Stimulated activated CD8-positive, alpha-beta memory T cell treated with anti-CD3 and anti-CD28 coated beads, Interleukin-12 subunit alpha, Interleukin-12 subunit beta, amount 100 ng/mL, for 24 hours (primary cell): ENCODE measurements at regions not wholly inside any gene's neighbourhood (a gene's known extent, or its start where the extent isn't known, plus 50 kb on each side); places are given as distances from the start of the nearest gene placed in this dataset.
"Not testable (repeated sequence)": the region's sequence is repeated elsewhere in the genome, so short reads cannot be mapped to it uniquely, and the experiment has no call there.

Experiments used
- DNase-seq: peaks from one replicate; pipeline ENCODE4 v3.0.0-alpha.2; 2020; ENCODE audit errors: extremely low read depth

- not testable (repeated sequence) for DNase-seq
Measured at GRCh38 chr9:39566782-39567181, 211.3 kb downstream of the SPATA31A1 start.

- DNase-seq: not testable (repeated sequence)
Measured at GRCh38 chr9:39567396-39567795, 211.9 kb downstream of the SPATA31A1 start.

GRCh38 chr9:39568900-39569299 is 213.4 kb downstream of the SPATA31A1 start:
- not testable (repeated sequence) for DNase-seq

GRCh38 chr9:39573024-39574022 is 217.9 kb downstream of the SPATA31A1 start:
- not testable (repeated sequence) for DNase-seq

GRCh38 chr9:39579000-39579399 is 223.5 kb downstream of the SPATA31A1 start:
- DNase-seq: not testable (repeated sequence)

DNA sequence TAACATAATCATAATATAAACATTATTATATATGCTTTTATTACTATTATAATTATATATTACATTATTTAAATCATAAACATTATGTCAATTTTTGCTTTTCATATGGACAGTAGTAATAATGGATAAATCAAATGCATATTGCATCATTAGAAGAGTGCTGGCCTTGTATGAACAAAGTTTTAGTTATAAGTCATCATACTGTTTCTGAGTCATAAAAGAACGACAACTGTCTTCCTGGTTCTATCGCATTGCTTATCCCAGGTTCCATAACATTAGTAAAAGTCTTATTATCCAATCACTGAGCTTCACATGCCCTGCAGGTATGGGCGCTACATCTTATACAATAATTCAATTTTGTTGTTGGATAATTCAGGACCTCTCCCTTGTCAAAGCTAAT is 225.8 kb downstream of the SPATA31A1 start:
- DNase-seq: not testable (repeated sequence)

DNA sequence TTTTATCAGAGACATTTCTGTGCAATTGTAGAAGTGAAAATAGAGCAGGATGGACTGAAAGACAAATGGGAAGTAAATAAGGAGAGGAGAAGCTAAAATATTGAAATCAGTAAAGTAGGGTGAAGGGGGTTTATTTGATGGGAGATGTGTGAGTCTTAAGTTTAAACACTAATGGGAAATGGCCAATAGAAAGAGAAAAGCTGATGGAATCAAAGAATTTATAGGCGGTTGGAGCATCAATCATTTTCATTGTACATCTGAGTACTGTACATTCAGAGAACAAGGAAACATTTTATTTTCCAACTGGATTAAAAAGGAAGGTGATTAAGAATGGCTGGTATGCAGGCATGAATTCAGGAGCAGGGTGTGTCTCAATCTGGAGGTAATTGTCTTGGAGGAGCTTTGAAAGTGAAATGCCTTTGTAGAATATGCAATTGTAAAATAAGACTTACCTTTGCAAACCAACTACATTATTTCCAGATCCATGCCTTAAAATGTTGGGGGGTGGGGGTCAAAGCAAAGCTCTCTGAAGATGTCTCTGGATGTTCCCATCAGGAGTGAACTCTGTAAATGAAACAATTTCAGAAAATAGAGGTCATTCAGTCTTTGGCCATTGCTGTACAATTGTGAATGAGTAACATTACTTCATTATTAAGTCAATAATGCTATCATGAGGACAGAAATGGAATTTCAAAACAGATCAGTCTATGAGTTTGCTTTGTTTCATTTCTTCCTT is 227.4 kb downstream of the SPATA31A1 start:
- not testable (repeated sequence) for DNase-seq

DNA sequence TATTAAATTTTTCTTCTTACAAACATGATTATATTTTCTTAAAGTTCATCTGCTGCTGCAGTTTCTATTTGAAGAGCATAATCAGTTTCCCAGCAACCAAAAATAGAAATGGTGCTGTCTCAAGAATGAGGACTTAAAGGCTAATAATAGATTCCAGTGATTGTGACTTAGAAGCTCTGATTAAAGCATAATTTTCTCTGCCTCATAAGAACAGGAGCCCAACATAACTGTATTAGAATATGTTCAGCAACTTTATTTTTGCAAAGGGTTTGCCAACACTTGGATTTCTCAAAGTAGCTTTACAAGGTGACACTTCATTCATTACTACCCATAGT is 227.9 kb downstream of the SPATA31A1 start:
- DNase-seq: not testable (repeated sequence)

DNA sequence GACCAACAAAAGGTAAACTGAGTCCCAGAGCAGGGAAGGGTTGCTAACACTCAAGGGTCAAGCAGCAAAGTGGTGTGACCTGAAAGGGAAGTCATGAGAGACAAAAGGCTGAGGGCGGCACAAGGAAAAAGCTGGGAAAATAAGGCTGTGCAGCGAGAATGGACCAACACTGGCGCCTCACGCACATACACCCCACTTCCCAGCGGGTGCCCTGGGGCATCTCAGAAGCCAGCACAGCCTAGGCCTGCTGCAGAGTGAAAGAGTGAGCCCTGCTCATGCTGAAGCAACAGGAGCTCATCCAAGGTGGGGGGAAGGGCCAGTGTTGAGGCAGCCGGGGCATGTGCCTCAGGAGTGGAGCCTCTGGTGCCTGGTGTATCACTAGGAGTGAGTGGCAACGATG is 229.8 kb downstream of the SPATA31A1 start:
- DNase-seq: not testable (repeated sequence)

- no peak for DNase-seq
Measured at GRCh38 chr9:39587844-39588499, 232.5 kb downstream of the SPATA31A1 start.

- DNase-seq: no peak
Measured at GRCh38 chr9:39588500-39589137, 233.2 kb downstream of the SPATA31A1 start.

GRCh38 chr9:39604089-39604488 is 248.6 kb downstream of the SPATA31A1 start:
- not testable (repeated sequence) for DNase-seq

GRCh38 chr9:39611449-39612231 is 256.2 kb downstream of the SPATA31A1 start:
- not testable (repeated sequence) for DNase-seq

DNA sequence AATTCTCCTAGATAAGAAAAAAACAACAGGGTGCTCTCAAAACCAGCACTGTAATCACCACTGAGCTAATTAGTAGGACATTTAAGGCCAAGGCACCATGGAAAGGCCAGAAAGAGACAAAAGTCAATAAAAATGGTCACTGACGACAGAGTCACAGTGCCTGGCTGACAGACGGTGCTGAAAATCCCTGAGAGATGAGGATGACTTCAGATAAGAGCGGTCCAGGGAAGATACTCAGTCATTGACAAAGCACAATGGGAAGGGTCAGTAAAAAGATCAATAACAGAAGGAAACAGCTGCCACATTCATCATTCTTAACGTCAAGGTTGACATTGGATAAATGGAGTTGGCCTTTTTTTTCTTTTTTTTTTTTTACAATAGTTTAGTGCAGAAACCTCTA is 261.0 kb downstream of the SPATA31A1 start:
- DNase-seq: not testable (repeated sequence)

GRCh38 chr9:39624048-39624447 is 268.6 kb downstream of the SPATA31A1 start:
- DNase-seq: not testable (repeated sequence)

GRCh38 chr9:39632071-39632470 is 276.6 kb downstream of the SPATA31A1 start:
- DNase-seq: not testable (repeated sequence)

DNA sequence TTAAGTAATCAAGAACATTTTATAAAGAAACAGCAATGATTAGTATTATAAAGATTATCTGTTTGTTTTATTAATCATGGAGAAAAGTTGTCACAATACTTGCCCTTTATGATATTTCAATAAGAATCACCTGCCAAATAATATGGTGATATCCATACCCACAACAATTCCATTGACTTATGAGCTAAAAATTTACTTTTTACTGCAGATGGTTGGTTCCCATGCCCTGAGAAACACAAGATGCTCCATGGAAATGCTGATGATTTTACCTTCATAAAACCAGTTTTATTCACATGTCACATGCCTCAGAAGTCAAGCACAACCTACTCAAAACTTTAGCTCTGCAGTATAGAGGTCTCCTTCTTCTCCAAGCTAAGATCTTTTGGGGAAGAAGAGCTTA is 293.6 kb downstream of the SPATA31A1 start:
- DNase-seq: not testable (repeated sequence)

GRCh38 chr9:39656960-39657603 is 301.6 kb downstream of the SPATA31A1 start:
- not testable (repeated sequence) for DNase-seq

DNA sequence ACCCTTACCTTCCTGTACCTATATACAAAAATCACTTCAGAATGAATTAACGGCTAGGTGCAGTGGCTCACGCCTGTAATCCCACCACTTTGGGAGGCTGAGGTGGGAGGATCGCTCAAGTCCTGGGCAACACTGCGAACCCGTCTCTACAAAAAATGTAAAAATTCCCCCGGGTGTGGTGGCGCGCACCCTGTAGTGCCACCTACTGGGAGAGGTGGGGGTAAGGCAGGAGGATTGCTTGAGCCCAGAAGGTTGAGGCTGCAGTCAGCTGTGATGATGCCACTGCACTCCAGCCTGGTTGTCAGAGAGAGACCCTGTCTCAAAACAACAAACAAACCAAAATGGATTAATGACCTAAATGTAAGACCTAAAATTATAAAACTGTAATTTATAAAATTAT is 307.6 kb downstream of the SPATA31A1 start:
- not testable (repeated sequence) for DNase-seq

DNA sequence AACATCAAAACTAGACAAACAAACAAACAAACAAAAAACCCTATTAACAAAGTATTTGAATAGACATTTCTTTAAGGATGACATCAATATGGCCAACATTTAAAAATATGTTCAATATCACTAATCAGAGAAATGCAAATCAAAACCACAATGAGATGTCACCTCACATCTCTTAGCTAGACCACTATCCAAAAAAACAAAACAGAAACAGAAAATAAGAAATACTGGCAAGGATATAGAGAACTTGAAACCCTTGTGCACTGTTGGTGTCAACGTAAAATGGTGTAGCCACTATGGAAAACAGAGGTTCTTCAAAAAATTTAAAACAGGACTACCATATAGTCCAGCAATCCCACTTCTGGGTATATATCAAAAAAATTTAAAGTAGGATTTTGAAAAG is 308.2 kb downstream of the SPATA31A1 start:
- not testable (repeated sequence) for DNase-seq
